Right ventricle myocardium superior (tissue), 1 donor: ENCODE measurements at regions not wholly inside any gene's neighbourhood (a gene's known extent, or its start where the extent isn't known, plus 50 kb on each side); places are given as distances from the start of the nearest gene placed in this dataset.

Experiments
- ATAC-seq: fragments of 200-7000 bp; cut with Tn5 transposase; one replicate; pipeline ENCODE4 v1.9.1; 2020; ENCODE audit warnings: mild to moderate bottlenecking; ENCODE audit not compliant: poor library complexity
- DNase-seq: peaks from one replicate; pipeline ENCODE4 v3.0.0-alpha.2; 2020
- intact Hi-C: fragments of 100-400 bp; cut with DNase I; formaldehyde crosslinking; loops from one replicate; pipeline ENCODE4 v1.11.2; 2022
- donor health status: DM: no; HTN: yes; CAD: no; lungs with severe emphysema.

- no peak for ATAC-seq
- intact Hi-C loops = no loop called here
- no peak for DNase-seq
Observed at GRCh38 chr1:238257018-238257621, 366.4 kb upstream of the ZP4 start.

GRCh38 chr1:238254935-238255334 is 364.2 kb upstream of the ZP4 start:
- ATAC-seq = no peak
- DNase-seq = no peak
- intact Hi-C loops = no loop called here

- no peak for ATAC-seq
- intact Hi-C loops = no loop called here
- DNase-seq = peak; percentile 54
Observed at GRCh38 chr1:238252033-238252802, 361.5 kb upstream of the ZP4 start.

GRCh38 chr1:238248356-238248755 is 357.6 kb upstream of the ZP4 start:
- intact Hi-C loops = no loop called here
- DNase-seq = no peak
- no peak for ATAC-seq

GRCh38 chr1:238242181-238242580 is 351.5 kb upstream of the ZP4 start:
- DNase-seq = no peak
- no peak for ATAC-seq
- intact Hi-C loops = no loop called here

GRCh38 chr1:238241607-238242006 is 350.9 kb upstream of the ZP4 start:
- DNase-seq (no peak), ATAC-seq (no peak)
- intact Hi-C loops = no loop called here

- intact Hi-C loops = no loop called here
- DNase-seq (no peak), ATAC-seq (no peak)
Observed at GRCh38 chr1:238239343-238239742, 348.6 kb upstream of the ZP4 start.

GRCh38 chr1:238233966-238234365 is 343.2 kb upstream of the ZP4 start:
- ATAC-seq (no peak), DNase-seq (no peak)
- intact Hi-C loops = no loop called here

GRCh38 chr1:238232084-238232710 is 341.5 kb upstream of the ZP4 start:
- intact Hi-C loops = no loop called here
- DNase-seq (no peak), ATAC-seq (no peak)

GRCh38 chr1:238226810-238227209 is 336.1 kb upstream of the ZP4 start:
- ATAC-seq (no peak), DNase-seq (no peak)
- intact Hi-C loops = no loop called here

- DNase-seq = no peak
- ATAC-seq = no peak
- intact Hi-C loops = no loop called here
Observed at GRCh38 chr1:238223076-238223640, 332.4 kb upstream of the ZP4 start.

GRCh38 chr1:238221738-238222137 is 331.0 kb upstream of the ZP4 start:
- intact Hi-C loops = no loop called here
- ATAC-seq (no peak), DNase-seq (no peak)

- no peak for ATAC-seq
- DNase-seq = no peak
- intact Hi-C loops = no loop called here
Observed at GRCh38 chr1:238214449-238214848, 323.7 kb upstream of the ZP4 start.

- ATAC-seq (no peak), DNase-seq (no peak)
- intact Hi-C loops = no loop called here
Observed at GRCh38 chr1:238205045-238205662, 314.4 kb upstream of the ZP4 start.

GRCh38 chr1:238201992-238202391 is 311.3 kb upstream of the ZP4 start:
- no peak for DNase-seq
- intact Hi-C loops = no loop called here
- no peak for ATAC-seq

GRCh38 chr1:238199325-238199724 is 308.6 kb upstream of the ZP4 start:
- intact Hi-C loops = no loop called here
- ATAC-seq (no peak), DNase-seq (no peak)

- no peak for DNase-seq
- no peak for ATAC-seq
- intact Hi-C loops = no loop called here
Observed at GRCh38 chr1:238196516-238196915, 305.8 kb upstream of the ZP4 start.

- intact Hi-C loops = no loop called here
- DNase-seq = no peak
- ATAC-seq = no peak
Observed at GRCh38 chr1:238191170-238191569, 300.4 kb upstream of the ZP4 start.

- DNase-seq = no peak
- intact Hi-C loops = no loop called here
- ATAC-seq = no peak
Observed at GRCh38 chr1:238187575-238187949, 296.8 kb upstream of the ZP4 start.
